ENCODE measurements at regions not wholly inside any gene's neighbourhood (a gene's known extent, or its start where the extent isn't known, plus 50 kb on each side); places are given as distances from the start of the nearest gene placed in this dataset.

DNA sequence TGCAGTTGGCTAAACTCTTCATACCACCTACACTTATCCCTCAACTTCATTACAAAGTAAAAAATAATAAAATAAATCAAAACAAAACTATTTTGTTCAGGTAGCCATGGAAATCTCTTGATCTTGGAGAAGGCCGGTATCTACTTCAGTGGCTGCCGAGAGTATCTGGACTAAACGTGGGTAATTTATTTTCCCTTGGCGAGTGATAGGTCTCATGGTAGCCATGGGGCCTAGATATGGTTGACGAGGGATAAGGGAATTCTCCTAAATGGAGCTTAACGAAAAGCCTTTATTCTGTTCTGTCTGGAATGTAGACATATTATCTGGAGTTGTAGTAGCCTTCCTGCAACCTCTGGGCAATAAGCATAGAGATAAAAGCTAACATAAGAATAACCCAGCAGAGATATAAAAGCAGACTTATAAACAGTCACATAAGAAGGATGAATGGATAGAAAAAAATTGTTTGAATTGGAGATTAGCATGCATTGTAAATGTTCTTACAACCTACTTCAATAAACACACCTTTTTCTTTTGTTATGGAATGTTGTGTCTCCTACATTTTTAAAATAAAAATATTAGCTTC lies 281.3 kb upstream of the ARRDC4 start:
- H3K9me3 ChIP-seq, result no peaks in the 10 kb centered on the region
- no peak for DNase-seq
- WGBS, 2 donors, result 64 to 65% methylated on average over 6 of the region's 6 CpGs
- H3K4me3 ChIP-seq (replicated peaks in 1 of 3), result no peak overlapping the region
- intact Hi-C loops (cut with DNase I), result no loop called here
- no peaks in the 10 kb centered on the region for H3K27me3 ChIP-seq
- no peaks in the 10 kb centered on the region for H3K36me3 ChIP-seq
- H3K4me1 ChIP-seq, result no peaks in the 10 kb centered on the region
- H3K27ac ChIP-seq, result no peak overlapping the region
- TF ChIP-seq POLR2A (IDR thresholded peaks at IDR 0.05), result no peak
- TF ChIP-seq, protein P1, sequence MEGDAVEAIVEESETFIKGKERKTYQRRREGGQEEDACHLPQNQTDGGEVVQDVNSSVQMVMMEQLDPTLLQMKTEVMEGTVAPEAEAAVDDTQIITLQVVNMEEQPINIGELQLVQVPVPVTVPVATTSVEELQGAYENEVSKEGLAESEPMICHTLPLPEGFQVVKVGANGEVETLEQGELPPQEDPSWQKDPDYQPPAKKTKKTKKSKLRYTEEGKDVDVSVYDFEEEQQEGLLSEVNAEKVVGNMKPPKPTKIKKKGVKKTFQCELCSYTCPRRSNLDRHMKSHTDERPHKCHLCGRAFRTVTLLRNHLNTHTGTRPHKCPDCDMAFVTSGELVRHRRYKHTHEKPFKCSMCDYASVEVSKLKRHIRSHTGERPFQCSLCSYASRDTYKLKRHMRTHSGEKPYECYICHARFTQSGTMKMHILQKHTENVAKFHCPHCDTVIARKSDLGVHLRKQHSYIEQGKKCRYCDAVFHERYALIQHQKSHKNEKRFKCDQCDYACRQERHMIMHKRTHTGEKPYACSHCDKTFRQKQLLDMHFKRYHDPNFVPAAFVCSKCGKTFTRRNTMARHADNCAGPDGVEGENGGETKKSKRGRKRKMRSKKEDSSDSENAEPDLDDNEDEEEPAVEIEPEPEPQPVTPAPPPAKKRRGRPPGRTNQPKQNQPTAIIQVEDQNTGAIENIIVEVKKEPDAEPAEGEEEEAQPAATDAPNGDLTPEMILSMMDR (IDR thresholded peaks at IDR 0.05), result no peak

DNA sequence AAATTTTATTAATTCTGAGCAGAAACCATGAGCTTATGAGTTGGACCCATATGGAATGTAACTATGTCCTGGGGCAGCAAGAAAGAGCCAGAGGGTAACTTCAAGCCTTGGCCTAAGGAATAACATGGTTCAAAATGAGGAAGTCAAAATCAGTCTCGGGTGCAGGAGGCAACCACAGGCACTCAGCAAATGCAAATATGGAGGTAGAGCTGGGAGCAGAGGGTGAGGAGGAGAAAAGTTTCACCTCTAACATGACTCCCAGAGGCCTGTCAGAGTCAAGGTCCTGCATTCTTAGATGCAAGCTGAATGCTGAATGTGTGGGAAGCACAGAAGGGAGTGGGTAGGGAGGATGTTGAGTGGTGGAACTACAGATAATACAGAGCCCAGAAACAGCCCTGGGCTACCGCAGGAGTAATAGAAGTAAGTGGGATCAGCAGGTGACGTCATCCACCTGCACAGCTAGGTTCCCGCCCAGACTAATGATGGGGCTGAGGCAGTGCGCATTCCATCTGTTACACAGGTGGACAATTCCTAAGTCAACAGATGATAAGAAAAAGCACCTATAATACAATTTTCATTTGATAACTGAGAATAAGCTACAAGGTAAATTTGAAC lies 279.8 kb upstream of the ARRDC4 start:
- Histone ChIP-seq H3K9me3 (no peaks in the 10 kb centered on the region), H3K36me3 (no peaks in the 10 kb centered on the region), H3K4me1 (no peaks in the 10 kb centered on the region), H3K27me3 (no peaks in the 10 kb centered on the region), H3K27ac (no peak overlapping the region), H3K4me3 (replicated peaks in 1 of 3) (no peak overlapping the region)
- WGBS, 2 donors, result 84 to 89% methylated on average over 5 of the region's 5 CpGs
- intact Hi-C loops (cut with DNase I), result no loop called here
- DNase-seq, result no peak
- TF ChIP-seq POLR2A (IDR thresholded peaks at IDR 0.05), result no peak
- TF ChIP-seq, protein P1 (IDR thresholded peaks at IDR 0.05), result no peak

DNA sequence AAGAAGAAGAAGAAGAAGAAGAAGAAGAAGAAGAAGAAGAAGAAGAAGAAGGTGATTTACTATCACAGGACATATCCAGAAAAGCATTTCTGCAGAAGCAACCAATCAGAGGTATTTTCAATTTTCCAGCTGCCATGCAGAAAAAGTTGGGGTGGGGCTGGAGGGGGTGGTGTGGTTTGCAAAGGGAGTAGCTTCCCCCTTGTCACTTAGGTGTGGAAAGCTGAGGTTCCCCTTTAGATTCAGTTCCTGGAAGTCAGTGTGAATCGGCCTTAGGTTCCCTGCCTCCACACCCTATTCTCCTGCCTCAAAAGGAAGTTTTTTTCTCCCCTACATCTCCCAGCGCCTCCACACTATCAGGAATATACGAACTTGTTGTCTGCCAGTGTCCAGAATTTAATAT lies 276.7 kb upstream of the ARRDC4 start:
- Histone ChIP-seq H3K9me3 (no peaks in the 10 kb centered on the region), H3K4me3 (replicated peaks in 1 of 3) (no peak overlapping the region), H3K27me3 (no peaks in the 10 kb centered on the region), H3K4me1 (no peaks in the 10 kb centered on the region), H3K27ac (no peak overlapping the region), H3K36me3 (no peaks in the 10 kb centered on the region)
- TF ChIP-seq POLR2A (IDR thresholded peaks at IDR 0.05), result no peak
- TF ChIP-seq, protein P1 (IDR thresholded peaks at IDR 0.05), result no peak
- DNase-seq, result no peak
- intact Hi-C loops (cut with DNase I), result no loop called here
- 70 to 83% methylated on average over 3 of the region's 3 CpGs for WGBS, 2 donors

DNA sequence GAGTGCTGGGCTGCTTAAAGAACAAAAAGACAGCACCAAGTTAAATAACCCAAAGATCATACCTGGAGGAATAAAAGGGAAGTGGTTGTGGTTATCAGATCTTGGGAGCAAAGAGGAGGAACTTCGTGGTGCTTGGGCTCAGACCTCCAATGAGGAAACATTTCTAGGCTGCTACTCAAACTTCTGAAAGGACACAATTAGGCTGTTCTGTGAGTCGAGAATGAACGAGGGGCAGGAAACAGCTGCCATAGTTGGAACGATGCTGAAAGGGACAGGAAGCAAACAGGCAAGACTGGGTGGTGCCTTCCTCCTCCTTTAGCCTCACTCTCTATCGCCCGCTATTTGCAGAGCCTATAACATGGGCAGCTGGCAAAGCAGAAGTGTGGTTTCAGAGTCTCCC lies 276.3 kb upstream of the ARRDC4 start:
- 52 to 60% methylated on average over 6 of the region's 6 CpGs for WGBS, 2 donors

DNA sequence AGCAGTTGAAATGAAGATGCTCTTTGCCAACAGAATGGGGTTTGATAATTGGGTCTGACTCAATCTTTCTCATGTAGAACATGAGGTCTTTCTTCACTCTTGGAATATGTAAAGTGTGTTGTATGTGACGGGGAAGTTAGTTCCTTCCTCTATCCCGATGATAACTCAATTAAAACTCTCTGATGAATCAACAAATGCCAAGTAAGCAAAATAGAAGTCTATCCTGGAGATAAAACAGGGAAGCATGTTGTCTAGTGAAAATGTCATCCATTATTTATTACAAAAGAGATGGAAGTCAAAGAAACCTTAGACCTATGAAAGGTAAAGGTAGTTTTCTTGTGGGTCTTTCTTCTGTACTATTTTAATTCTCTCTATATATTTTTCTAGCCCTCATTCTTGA lies 274.2 kb upstream of the ARRDC4 start:
- H3K27me3 ChIP-seq, result no peaks in the 10 kb centered on the region
- H3K4me1 ChIP-seq, result no peaks in the 10 kb centered on the region
- no peaks in the 10 kb centered on the region for H3K36me3 ChIP-seq
- no peaks in the 10 kb centered on the region for H3K9me3 ChIP-seq
- WGBS, 2 donors, result 86 to 87% methylated on average over 2 of the region's 2 CpGs
- no peak for TF ChIP-seq POLR2A (IDR thresholded peaks at IDR 0.05)
- TF ChIP-seq, protein P1 (IDR thresholded peaks at IDR 0.05), result no peak
- DNase-seq, result no peak
- H3K27ac ChIP-seq, result no peak overlapping the region
- no peak overlapping the region for H3K4me3 ChIP-seq (replicated peaks in 1 of 3)
- intact Hi-C loops (cut with DNase I), result no loop called here

More for the DNA sequence above, 276.3 kb upstream of the ARRDC4 start:
- Histone ChIP-seq H3K4me3 (replicated peaks in 1 of 3) (no peak overlapping the region), H3K36me3 (no peaks in the 10 kb centered on the region), H3K27ac (no peak overlapping the region), H3K4me1 (no peaks in the 10 kb centered on the region), H3K9me3 (no peaks in the 10 kb centered on the region), H3K27me3 (no peaks in the 10 kb centered on the region)
- TF ChIP-seq, protein P1 (IDR thresholded peaks at IDR 0.05), result no peak
- no peak for TF ChIP-seq POLR2A (IDR thresholded peaks at IDR 0.05)
- intact Hi-C loops (cut with DNase I), result no loop called here
- no peak for DNase-seq

All from thyroid gland (tissue), 4 donors.